WERI-Rb-1 (cell line): ENCODE measurements at regions not wholly inside any gene's neighbourhood (a gene's known extent, or its start where the extent isn't known, plus 50 kb on each side); places are given as distances from the start of the nearest gene placed in this dataset.

Experiments used
- DNase-seq: peaks from one replicate; pipeline ENCODE4 v3.0.0-alpha.2; 2020
- H3K27ac ChIP-seq: fragments of 250-450 bp; sonication (Bioruptor Pico); 2 replicates; pipeline ENCODE4 v1.5.1; 2020; ENCODE audit warnings: mild to moderate bottlenecking, moderate library complexity
- H3K27me3 ChIP-seq: fragments of 250-450 bp; sonication (Bioruptor Pico); 2 replicates; pipeline ENCODE4 v1.5.1; 2021; ENCODE audit warnings: mild to moderate bottlenecking, low read depth, moderate library complexity; ENCODE audit not compliant: insufficient read depth, severe bottlenecking
- H3K36me3 ChIP-seq: fragments of 250-450 bp; sonication (Bioruptor Pico); 2 replicates; pipeline ENCODE4 v1.5.1; 2020; ENCODE audit warnings: mild to moderate bottlenecking, moderate library complexity
- H3K4me3 ChIP-seq: 2 replicates; pipeline ENCODE4 v1.5.1; 2011; ENCODE audit warnings: low read depth, mild to moderate bottlenecking, control low read depth, low read length
- H3K9me3 ChIP-seq: fragments of 250-450 bp; sonication (Bioruptor Pico); 2 replicates; pipeline ENCODE4 v1.5.1; 2021; ENCODE audit warnings: mild to moderate bottlenecking, moderate library complexity; ENCODE audit not compliant: severe bottlenecking
- TF ChIP-seq, protein P1 (sequence below): IDR thresholded peaks from 2 replicates; pipeline ENCODE4 v1.5.1; 2011; ENCODE audit warnings: low read depth, mild to moderate bottlenecking, control low read depth, inconsistent platforms, low read length

DNA sequence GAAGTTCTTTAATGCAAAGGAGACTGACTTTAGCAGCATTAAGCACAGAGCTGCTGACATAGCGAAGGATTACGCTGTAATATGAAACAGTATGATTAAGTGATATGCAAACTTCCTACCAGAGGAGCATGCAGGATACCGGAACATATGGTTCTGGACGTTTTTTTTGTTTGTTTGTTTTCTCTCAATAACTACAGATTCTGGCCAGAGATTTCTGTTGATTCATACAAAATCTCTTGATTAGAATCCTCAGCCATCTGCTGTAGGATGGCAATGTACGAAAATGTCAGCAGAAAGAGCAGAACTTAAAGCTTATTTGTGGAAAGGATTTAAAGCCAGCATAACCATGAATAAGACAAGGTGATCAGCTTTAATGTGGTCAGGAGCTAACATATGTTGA is 970.7 kb downstream of the KCNT2 start:
- peak overlapping the region; percentile 22 for H3K4me3 ChIP-seq

DNA sequence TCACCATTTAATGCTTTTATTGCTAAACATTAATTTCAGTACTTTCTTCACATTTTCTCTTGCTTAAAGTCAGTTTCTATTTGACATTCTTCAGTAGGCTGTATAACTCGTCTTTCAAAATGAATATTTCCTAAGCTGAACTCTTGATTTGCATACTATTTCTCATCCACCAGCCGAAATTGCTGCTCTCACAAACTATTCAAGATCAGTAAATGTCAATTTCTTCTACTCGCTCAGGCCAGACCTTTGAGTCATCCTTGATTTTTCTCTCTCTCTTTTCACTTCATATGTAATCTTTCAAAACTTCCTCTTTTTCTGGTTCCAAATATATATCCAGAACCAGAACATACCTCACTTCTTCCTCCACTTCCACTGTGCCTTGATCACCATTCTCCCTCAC is 990.0 kb downstream of the KCNT2 start:
- TF ChIP-seq, protein P1, sequence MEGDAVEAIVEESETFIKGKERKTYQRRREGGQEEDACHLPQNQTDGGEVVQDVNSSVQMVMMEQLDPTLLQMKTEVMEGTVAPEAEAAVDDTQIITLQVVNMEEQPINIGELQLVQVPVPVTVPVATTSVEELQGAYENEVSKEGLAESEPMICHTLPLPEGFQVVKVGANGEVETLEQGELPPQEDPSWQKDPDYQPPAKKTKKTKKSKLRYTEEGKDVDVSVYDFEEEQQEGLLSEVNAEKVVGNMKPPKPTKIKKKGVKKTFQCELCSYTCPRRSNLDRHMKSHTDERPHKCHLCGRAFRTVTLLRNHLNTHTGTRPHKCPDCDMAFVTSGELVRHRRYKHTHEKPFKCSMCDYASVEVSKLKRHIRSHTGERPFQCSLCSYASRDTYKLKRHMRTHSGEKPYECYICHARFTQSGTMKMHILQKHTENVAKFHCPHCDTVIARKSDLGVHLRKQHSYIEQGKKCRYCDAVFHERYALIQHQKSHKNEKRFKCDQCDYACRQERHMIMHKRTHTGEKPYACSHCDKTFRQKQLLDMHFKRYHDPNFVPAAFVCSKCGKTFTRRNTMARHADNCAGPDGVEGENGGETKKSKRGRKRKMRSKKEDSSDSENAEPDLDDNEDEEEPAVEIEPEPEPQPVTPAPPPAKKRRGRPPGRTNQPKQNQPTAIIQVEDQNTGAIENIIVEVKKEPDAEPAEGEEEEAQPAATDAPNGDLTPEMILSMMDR: no peak

More for the DNA sequence above, 970.7 kb downstream of the KCNT2 start:
- DNase-seq: no peak
- TF ChIP-seq, protein P1: no peak
- Histone ChIP-seq H3K36me3 (no peaks in the 10 kb centered on the region), H3K9me3 (no peaks in the 10 kb centered on the region), H3K27ac (peak overlapping the region; percentile 70), H3K27me3 (no peaks in the 10 kb centered on the region)

DNA sequence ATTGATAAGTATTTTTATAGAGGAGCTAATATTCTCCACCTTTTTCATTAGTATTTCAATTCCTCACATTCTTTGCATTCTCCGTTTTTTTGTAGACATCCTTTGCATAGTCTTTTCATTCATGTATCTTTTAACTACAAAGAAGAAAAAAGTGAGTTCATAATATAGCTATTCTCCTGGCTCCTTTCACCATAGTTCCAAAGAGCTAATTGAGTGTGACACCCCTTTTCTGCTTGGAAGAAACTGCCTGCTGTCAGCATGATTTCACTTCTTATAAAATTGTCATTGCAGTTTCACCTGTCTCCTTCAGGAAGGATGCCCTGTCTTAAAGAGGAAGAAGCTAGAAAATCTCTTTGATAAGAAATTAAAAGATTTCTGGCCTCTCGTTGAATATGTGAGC is 991.1 kb downstream of the KCNT2 start:
- H3K27me3 ChIP-seq: no peaks in the 10 kb centered on the region
- TF ChIP-seq, protein P1: no peak
- H3K27ac ChIP-seq: no peak overlapping the region
- no peaks in the 10 kb centered on the region for H3K36me3 ChIP-seq
- peaks cover 10% of the 10 kb centered on the region for H3K9me3 ChIP-seq
- no peak for DNase-seq
- no peak overlapping the region for H3K4me3 ChIP-seq

More for the DNA sequence above, 990.0 kb downstream of the KCNT2 start:
- Histone ChIP-seq H3K36me3 (no peaks in the 10 kb centered on the region), H3K27ac (no peak overlapping the region), H3K27me3 (no peaks in the 10 kb centered on the region), H3K4me3 (no peak overlapping the region), H3K9me3 (peaks cover 10% of the 10 kb centered on the region)
- DNase-seq: no peak

DNA sequence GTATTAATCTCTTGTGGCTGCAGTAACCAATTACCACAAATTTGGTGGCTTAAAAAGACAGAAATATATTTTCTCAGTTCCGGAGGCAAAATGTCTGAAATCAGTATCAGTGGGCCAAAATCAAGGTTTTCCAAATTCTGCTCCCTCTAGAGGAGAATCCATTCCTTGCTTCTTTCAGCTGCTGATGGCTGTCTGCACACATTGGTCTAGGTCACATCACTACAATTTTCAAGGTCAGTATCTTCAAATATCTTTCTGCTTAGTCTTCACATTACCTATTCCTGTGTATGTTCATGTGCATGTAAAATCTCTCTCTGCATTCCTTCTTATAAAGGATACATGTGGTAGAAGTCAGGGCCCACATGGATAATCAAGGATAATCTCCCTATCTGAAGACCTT is 999.4 kb downstream of the KCNT2 start:
- TF ChIP-seq, protein P1: peak; percentile 40; the same call in 1 of the 2 replicates
- no peak for DNase-seq
- Histone ChIP-seq H3K4me3 (no peak overlapping the region), H3K36me3 (no peaks in the 10 kb centered on the region), H3K9me3 (peaks cover 3% of the 10 kb centered on the region), H3K27ac (no peak overlapping the region), H3K27me3 (no peaks in the 10 kb centered on the region)

DNA sequence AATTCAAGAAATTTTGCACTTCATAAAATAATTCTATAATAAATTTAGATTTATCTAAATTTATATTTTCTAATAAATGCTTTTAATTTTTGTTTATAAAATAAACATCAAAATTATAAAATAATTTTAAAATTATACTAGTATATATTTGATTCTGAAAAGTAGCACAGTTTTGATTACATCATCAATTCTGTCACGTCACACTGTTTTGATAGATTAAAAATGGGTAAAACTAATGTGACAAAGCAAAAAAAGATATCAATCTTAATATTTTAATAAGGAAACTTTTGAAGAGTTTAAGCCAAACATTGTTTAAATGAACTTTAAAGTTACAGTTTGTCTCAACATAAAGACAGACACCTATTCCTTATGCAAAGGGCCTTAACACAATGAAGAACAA is 1001.8 kb downstream of the KCNT2 start:
- TF ChIP-seq, protein P1: no peak
- no peak overlapping the region for H3K4me3 ChIP-seq
- no peak overlapping the region for H3K27ac ChIP-seq
- H3K27me3 ChIP-seq: no peaks in the 10 kb centered on the region
- H3K36me3 ChIP-seq: no peaks in the 10 kb centered on the region
- peaks cover 2% of the 10 kb centered on the region for H3K9me3 ChIP-seq
- no peak for DNase-seq

DNA sequence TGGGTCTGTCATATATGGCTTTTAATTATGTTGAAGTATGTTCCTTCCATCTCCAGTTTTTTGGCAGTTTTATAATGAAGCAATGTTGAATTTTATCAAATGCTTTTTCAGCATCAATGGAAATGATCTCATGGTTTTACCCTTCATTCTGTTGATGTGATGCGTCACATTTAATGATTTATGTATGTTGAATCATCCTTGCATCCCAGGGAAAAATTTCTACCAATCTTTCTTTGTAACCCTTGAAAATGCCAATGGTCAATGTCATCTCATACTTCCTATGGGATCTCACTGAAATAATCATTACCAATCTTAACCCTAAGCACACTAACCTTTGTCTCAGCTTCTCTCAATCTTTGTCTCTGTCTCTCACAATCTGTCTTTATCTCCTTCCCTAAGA is 1004.0 kb downstream of the KCNT2 start:
- no peaks in the 10 kb centered on the region for H3K9me3 ChIP-seq
- no peak overlapping the region for H3K4me3 ChIP-seq
- no peak overlapping the region for H3K27ac ChIP-seq
- TF ChIP-seq, protein P1: no peak
- DNase-seq: no peak
- no peaks in the 10 kb centered on the region for H3K27me3 ChIP-seq
- no peaks in the 10 kb centered on the region for H3K36me3 ChIP-seq
